CD8-positive, alpha-beta memory T cell (primary cell): ENCODE measurements at regions not wholly inside any gene's neighbourhood (a gene's known extent, or its start where the extent isn't known, plus 50 kb on each side); places are given as distances from the start of the nearest gene placed in this dataset.

Source experiments
- CTCF ChIA-PET: fragments of 350-600 bp; sonication (Branson Sonifier 250); formaldehyde crosslinking; loops from one replicate; lab custom pipeline; 2021; ENCODE audit warnings: antibody characterized with exemption; lab: Charles Lee
- POLR2A ChIA-PET: fragments of 350-600 bp; sonication (Branson Sonifier 250); formaldehyde crosslinking; loops from one replicate; lab custom pipeline; 2021; ENCODE audit warnings: antibody characterized with exemption; lab: Charles Lee
- DNase-seq, 5 donors: peaks; one replicate each; pipeline versions ENCODE4 v3.0.0 to v3.0.0-alpha.2; 2020 to 2022; ENCODE audit warnings: mixed read lengths in 1 of 5
- H3K27ac ChIP-seq: one replicate; pipeline ENCODE4 v1.7.0; 2013; ENCODE audit warnings: low read depth, mild to moderate bottlenecking, low read length, moderate library complexity
- H3K27me3 ChIP-seq: 2 replicates; pipeline ENCODE4 v1.7.0; 2013; ENCODE audit warnings: low read length, mild to moderate bottlenecking; ENCODE audit not compliant: insufficient read depth, poor library complexity, severe bottlenecking
- H3K36me3 ChIP-seq: 2 replicates; pipeline ENCODE4 v1.7.0; 2013; ENCODE audit warnings: mild to moderate bottlenecking, low read length, moderate library complexity; ENCODE audit not compliant: insufficient read depth
- H3K4me1 ChIP-seq: 2 replicates; pipeline ENCODE4 v1.7.0; 2013; ENCODE audit warnings: mild to moderate bottlenecking, low read length, moderate library complexity; ENCODE audit not compliant: insufficient read depth
- H3K4me3 ChIP-seq: 2 replicates; pipeline ENCODE4 v1.7.0; 2013; ENCODE audit warnings: mild to moderate bottlenecking, low read length
- H3K9me3 ChIP-seq: 2 replicates; pipeline ENCODE4 v1.7.0; 2013; ENCODE audit warnings: mild to moderate bottlenecking, low read length
- H3K27ac Mint-ChIP-seq, 8 donors: one replicate each; pipeline ENCODE4 v1.8.0; 2020 to 2021; ENCODE audit warnings: mixed read lengths in 8 of 8, mild to moderate bottlenecking in 6 of 8, inconsistent platforms in 3 of 8, moderate library complexity in 3 of 8
- H3K27me3 Mint-ChIP-seq, 2 donors: one replicate each; pipeline ENCODE4 v1.8.0; 2020 to 2021; ENCODE audit warnings: mixed read lengths in 2 of 2, mild to moderate bottlenecking in 1 of 2, moderate library complexity in 1 of 2
- H3K36me3 Mint-ChIP-seq, 3 donors: one replicate each; pipeline ENCODE4 v1.8.0; 2020 to 2021; ENCODE audit warnings: mixed read lengths in 3 of 3, inconsistent platforms in 1 of 3, mild to moderate bottlenecking in 1 of 3
- H3K4me1 Mint-ChIP-seq, 3 donors: one replicate each; pipeline ENCODE4 v1.8.0; 2020 to 2021; ENCODE audit warnings: mixed read lengths in 3 of 3, inconsistent platforms in 1 of 3, mild to moderate bottlenecking in 1 of 3
- H3K4me3 Mint-ChIP-seq, 7 donors: one replicate each; pipeline ENCODE4 v1.8.0; 2020 to 2021; ENCODE audit warnings: mixed read lengths in 7 of 7, mild to moderate bottlenecking in 6 of 7, moderate library complexity in 4 of 7, inconsistent platforms in 2 of 7
- H3K9me3 Mint-ChIP-seq, 5 donors: one replicate each; pipeline ENCODE4 v1.8.0; 2020 to 2022; ENCODE audit warnings: mixed read lengths in 5 of 5, mild to moderate bottlenecking in 3 of 5, moderate library complexity in 2 of 5, inconsistent platforms in 1 of 5

DNA sequence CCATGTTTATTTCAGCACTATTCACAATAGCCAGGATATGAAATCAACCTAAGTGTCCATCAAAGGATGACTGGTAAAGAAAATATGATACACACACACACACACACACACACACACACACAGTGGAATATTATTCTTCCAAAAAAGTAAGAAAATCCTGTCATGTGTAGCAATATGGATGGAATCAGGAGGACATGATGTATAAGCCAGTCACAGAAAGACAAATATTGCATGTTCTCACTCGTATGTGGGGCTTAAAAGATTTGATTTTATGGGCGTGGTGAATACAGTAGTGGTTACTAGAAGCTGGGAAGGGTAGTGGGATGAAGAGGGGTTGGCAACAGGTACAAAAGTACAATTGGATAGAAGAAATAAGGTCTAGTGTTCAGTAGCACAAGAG, 207.0 kb upstream of the PRDM1 start:
- H3K36me3 ChIP-seq: no peaks in the 10 kb centered on the region
- H3K4me1 ChIP-seq: no peaks in the 10 kb centered on the region
- H3K4me3 Mint-ChIP-seq: no peak overlapping the region
- no peaks in the 10 kb centered on the region for H3K27me3 ChIP-seq
- H3K27me3 Mint-ChIP-seq: peaks cover 6 to 30% of the 10 kb centered on the region in 2 donors
- no peak overlapping the region for H3K27ac Mint-ChIP-seq
- H3K27ac ChIP-seq: no peak overlapping the region
- no peak for DNase-seq
- H3K4me1 Mint-ChIP-seq: peaks cover 8 to 9% (median 8%) of the 10 kb centered on the region in 3 donors
- no peaks in the 10 kb centered on the region for H3K9me3 Mint-ChIP-seq
- H3K4me3 ChIP-seq: no peak overlapping the region
- H3K36me3 Mint-ChIP-seq: no peaks in the 10 kb centered on the region
- ChIA-PET POLR2A (no interaction called here), CTCF (no interaction called here)
- H3K9me3 ChIP-seq: no peaks in the 10 kb centered on the region

- Mint-ChIP-seq H3K27me3 (peaks cover 9 to 31% of the 10 kb centered on the region in 2 donors), H3K9me3 (no peaks in the 10 kb centered on the region), H3K4me3 (no peak overlapping the region), H3K27ac (no peak overlapping the region), H3K4me1 (peaks cover 8 to 9% (median 8%) of the 10 kb centered on the region in 3 donors), H3K36me3 (no peaks in the 10 kb centered on the region)
- H3K4me3 ChIP-seq: no peak overlapping the region
- H3K27me3 ChIP-seq: no peaks in the 10 kb centered on the region
- H3K9me3 ChIP-seq: no peaks in the 10 kb centered on the region
- H3K36me3 ChIP-seq: no peaks in the 10 kb centered on the region
- CTCF ChIA-PET: no interaction called here
- DNase-seq: no peak
- POLR2A ChIA-PET: no interaction called here
- no peak overlapping the region for H3K27ac ChIP-seq
- no peaks in the 10 kb centered on the region for H3K4me1 ChIP-seq
These were observed 210.0 kb upstream of the PRDM1 start for GRCh38 chr6:105875974-105876640.

GRCh38 chr6:105874835-105875626, 211.1 kb upstream of the PRDM1 start:
- H3K27me3 Mint-ChIP-seq: peaks cover 9 to 23% of the 10 kb centered on the region in 2 donors
- H3K36me3 ChIP-seq: no peaks in the 10 kb centered on the region
- H3K9me3 ChIP-seq: no peaks in the 10 kb centered on the region

GRCh38 chr6:105873799-105874198, 212.3 kb upstream of the PRDM1 start:
- H3K9me3 ChIP-seq: no peaks in the 10 kb centered on the region
- H3K36me3 ChIP-seq: no peaks in the 10 kb centered on the region
- no peaks in the 10 kb centered on the region for H3K27me3 ChIP-seq
- H3K27ac Mint-ChIP-seq: no peak overlapping the region
- H3K4me3 ChIP-seq: no peak overlapping the region
- DNase-seq: no peak
- H3K36me3 Mint-ChIP-seq: no peaks in the 10 kb centered on the region
- no peak overlapping the region for H3K4me3 Mint-ChIP-seq
- H3K9me3 Mint-ChIP-seq: no peaks in the 10 kb centered on the region
- ChIA-PET POLR2A (no interaction called here), CTCF (no interaction called here)
- peaks cover 10 to 23% of the 10 kb centered on the region in 2 donors for H3K27me3 Mint-ChIP-seq
- no peaks in the 10 kb centered on the region for H3K4me1 ChIP-seq
- H3K27ac ChIP-seq: no peak overlapping the region
- no peaks in the 10 kb centered on the region for H3K4me1 Mint-ChIP-seq

More at GRCh38 chr6:105874835-105875626, 211.1 kb upstream of the PRDM1 start:
- no peak overlapping the region for H3K4me3 ChIP-seq
- peaks cover 2 to 3% (median 3%) of the 10 kb centered on the region in 3 donors for H3K4me1 Mint-ChIP-seq
- no peak for DNase-seq
- ChIA-PET CTCF (no interaction called here), POLR2A (no interaction called here)
- no peak overlapping the region for H3K27ac Mint-ChIP-seq
- no peaks in the 10 kb centered on the region for H3K27me3 ChIP-seq
- no peaks in the 10 kb centered on the region for H3K36me3 Mint-ChIP-seq
- no peak overlapping the region for H3K4me3 Mint-ChIP-seq
- H3K4me1 ChIP-seq: no peaks in the 10 kb centered on the region
- H3K9me3 Mint-ChIP-seq: no peaks in the 10 kb centered on the region
- no peak overlapping the region for H3K27ac ChIP-seq

- POLR2A ChIA-PET: no interaction called here
- no peak overlapping the region for H3K4me3 Mint-ChIP-seq
- H3K36me3 Mint-ChIP-seq: no peaks in the 10 kb centered on the region
- no peak for DNase-seq
- no peaks in the 10 kb centered on the region for H3K9me3 Mint-ChIP-seq
- H3K27ac Mint-ChIP-seq: no peak overlapping the region
- no peak overlapping the region for H3K4me3 ChIP-seq
- no peaks in the 10 kb centered on the region for H3K9me3 ChIP-seq
- CTCF ChIA-PET: no interaction called here
- H3K4me1 ChIP-seq: no peaks in the 10 kb centered on the region
- peaks cover 9 to 18% of the 10 kb centered on the region in 2 donors for H3K27me3 Mint-ChIP-seq
- H3K27ac ChIP-seq: no peak overlapping the region
- H3K36me3 ChIP-seq: no peaks in the 10 kb centered on the region
- no peaks in the 10 kb centered on the region for H3K27me3 ChIP-seq
- H3K4me1 Mint-ChIP-seq: no peaks in the 10 kb centered on the region
These were observed 212.9 kb upstream of the PRDM1 start for GRCh38 chr6:105873211-105873704.

- Histone ChIP-seq H3K4me3 (no peak overlapping the region), H3K36me3 (no peaks in the 10 kb centered on the region), H3K27me3 (no peaks in the 10 kb centered on the region), H3K27ac (no peak overlapping the region), H3K9me3 (no peaks in the 10 kb centered on the region), H3K4me1 (no peaks in the 10 kb centered on the region)
- H3K27me3 Mint-ChIP-seq: peaks cover 8 to 14% of the 10 kb centered on the region in 2 donors
- H3K36me3 Mint-ChIP-seq: no peaks in the 10 kb centered on the region
- CTCF ChIA-PET: no interaction called here
- H3K9me3 Mint-ChIP-seq: no peaks in the 10 kb centered on the region
- POLR2A ChIA-PET: no interaction called here
- H3K27ac Mint-ChIP-seq: no peak overlapping the region
- no peak overlapping the region for H3K4me3 Mint-ChIP-seq
- H3K4me1 Mint-ChIP-seq: no peaks in the 10 kb centered on the region
- DNase-seq: no peak
These were observed 213.9 kb upstream of the PRDM1 start for GRCh38 chr6:105872249-105872648.

GRCh38 chr6:105871542-105871941, 214.6 kb upstream of the PRDM1 start:
- Mint-ChIP-seq H3K4me3 (no peak overlapping the region), H3K27ac (no peak overlapping the region), H3K9me3 (no peaks in the 10 kb centered on the region), H3K4me1 (no peaks in the 10 kb centered on the region), H3K36me3 (no peaks in the 10 kb centered on the region), H3K27me3 (peaks cover 6 to 14% of the 10 kb centered on the region in 2 donors)
- Histone ChIP-seq H3K27ac (no peak overlapping the region), H3K4me1 (no peaks in the 10 kb centered on the region), H3K36me3 (no peaks in the 10 kb centered on the region), H3K9me3 (no peaks in the 10 kb centered on the region), H3K27me3 (no peaks in the 10 kb centered on the region), H3K4me3 (no peak overlapping the region)
- no peak for DNase-seq
- ChIA-PET POLR2A (no interaction called here), CTCF (no interaction called here)

GRCh38 chr6:105869835-105870440, 216.2 kb upstream of the PRDM1 start:
- Mint-ChIP-seq H3K36me3 (no peaks in the 10 kb centered on the region), H3K27ac (no peak overlapping the region)
- CTCF ChIA-PET: no interaction called here

More at GRCh38 chr6:105869835-105870440, 216.2 kb upstream of the PRDM1 start:
- H3K27me3 Mint-ChIP-seq: peaks cover 7 to 9% of the 10 kb centered on the region in 2 donors
- POLR2A ChIA-PET: no interaction called here
- no peaks in the 10 kb centered on the region for H3K4me1 Mint-ChIP-seq
- Histone ChIP-seq H3K36me3 (no peaks in the 10 kb centered on the region), H3K27ac (no peak overlapping the region), H3K9me3 (no peaks in the 10 kb centered on the region), H3K4me1 (no peaks in the 10 kb centered on the region), H3K4me3 (no peak overlapping the region), H3K27me3 (no peaks in the 10 kb centered on the region)
- no peaks in the 10 kb centered on the region for H3K9me3 Mint-ChIP-seq
- H3K4me3 Mint-ChIP-seq: no peak overlapping the region
- DNase-seq: no peak
